Retinal pigment epithelial cell (primary cell): ENCODE measurements at regions not wholly inside any gene's neighbourhood (a gene's known extent, or its start where the extent isn't known, plus 50 kb on each side); places are given as distances from the start of the nearest gene placed in this dataset.
"Not testable (repeated sequence)": the region's sequence is repeated elsewhere in the genome, so short reads cannot be mapped to it uniquely, and the experiment has no call there.

Source experiments
- DNase-seq: peaks from one replicate; pipeline ENCODE4 v3.0.0-alpha.2; 2010; ENCODE audit warnings: low read depth
- H3K4me3 ChIP-seq: 2 replicates; pipeline ENCODE4 v1.5.1; 2011; ENCODE audit warnings: mild to moderate bottlenecking, low read length, control low read depth, moderate library complexity
- TF ChIP-seq, protein P1 (sequence below): conservative IDR thresholded peaks from 2 replicates; pipeline ENCODE4 v1.5.1; 2011; ENCODE audit warnings: low read depth, low read length, control low read depth, inconsistent platforms

DNA sequence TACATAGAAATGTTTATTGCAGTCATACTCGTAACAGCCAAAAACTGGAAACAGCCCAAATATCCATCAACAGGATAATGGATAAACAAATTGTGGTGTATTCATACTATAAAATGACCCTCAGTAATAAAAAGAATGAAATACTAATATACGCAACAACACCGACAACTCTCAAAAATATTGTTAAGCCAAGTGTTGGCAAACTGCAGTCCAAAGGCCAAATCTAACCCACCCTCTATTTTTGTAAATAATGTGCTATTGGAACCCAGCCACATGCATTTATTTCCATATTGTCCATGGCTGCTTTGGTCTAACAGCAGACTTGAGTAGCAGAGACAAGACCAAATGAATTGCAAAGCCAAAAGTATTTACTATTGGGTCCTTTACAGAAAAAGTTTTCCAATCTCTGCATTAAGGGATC is 151.0 kb downstream of the MREG start:
- no peak overlapping the region for H3K4me3 ChIP-seq
- TF ChIP-seq, protein P1, sequence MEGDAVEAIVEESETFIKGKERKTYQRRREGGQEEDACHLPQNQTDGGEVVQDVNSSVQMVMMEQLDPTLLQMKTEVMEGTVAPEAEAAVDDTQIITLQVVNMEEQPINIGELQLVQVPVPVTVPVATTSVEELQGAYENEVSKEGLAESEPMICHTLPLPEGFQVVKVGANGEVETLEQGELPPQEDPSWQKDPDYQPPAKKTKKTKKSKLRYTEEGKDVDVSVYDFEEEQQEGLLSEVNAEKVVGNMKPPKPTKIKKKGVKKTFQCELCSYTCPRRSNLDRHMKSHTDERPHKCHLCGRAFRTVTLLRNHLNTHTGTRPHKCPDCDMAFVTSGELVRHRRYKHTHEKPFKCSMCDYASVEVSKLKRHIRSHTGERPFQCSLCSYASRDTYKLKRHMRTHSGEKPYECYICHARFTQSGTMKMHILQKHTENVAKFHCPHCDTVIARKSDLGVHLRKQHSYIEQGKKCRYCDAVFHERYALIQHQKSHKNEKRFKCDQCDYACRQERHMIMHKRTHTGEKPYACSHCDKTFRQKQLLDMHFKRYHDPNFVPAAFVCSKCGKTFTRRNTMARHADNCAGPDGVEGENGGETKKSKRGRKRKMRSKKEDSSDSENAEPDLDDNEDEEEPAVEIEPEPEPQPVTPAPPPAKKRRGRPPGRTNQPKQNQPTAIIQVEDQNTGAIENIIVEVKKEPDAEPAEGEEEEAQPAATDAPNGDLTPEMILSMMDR: no peak
- no peak for DNase-seq

DNA sequence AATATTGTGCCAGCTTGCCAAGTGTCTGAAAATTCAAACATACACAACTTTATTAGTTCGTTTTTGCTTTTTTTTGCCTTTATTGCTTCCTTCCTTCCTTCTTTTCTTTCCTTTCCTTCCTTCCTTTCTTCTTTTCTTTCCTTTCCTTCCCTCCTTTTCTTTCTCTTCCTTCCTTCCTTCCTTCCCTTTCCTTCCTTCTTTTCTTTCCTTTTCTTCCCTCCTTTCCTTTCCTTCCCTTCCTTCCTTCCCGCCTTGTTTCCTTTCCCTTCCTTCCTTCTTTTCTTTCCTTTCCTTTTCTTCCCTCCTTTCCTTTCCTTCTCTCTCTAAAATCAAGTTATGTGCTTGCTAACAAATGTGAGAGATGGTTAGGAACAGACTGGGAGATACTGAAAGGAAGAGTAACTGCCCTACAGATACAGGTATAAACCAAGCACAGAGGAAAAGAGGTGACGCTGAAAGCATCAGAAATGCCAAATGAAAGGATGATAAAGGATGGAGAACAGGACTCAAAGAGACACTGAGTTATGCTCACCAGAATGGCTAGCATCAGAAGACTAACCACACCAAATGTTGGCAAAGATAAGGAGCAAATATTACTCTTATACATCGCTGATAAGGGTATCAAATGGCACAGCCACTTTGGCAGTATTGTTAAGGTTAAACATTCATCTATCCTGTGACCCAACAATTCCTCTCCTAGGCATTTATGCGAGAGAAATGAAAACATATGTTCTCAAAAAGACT is 151.6 kb downstream of the MREG start:
- DNase-seq: no peak
- TF ChIP-seq, protein P1: no peak
- no peak overlapping the region for H3K4me3 ChIP-seq

DNA sequence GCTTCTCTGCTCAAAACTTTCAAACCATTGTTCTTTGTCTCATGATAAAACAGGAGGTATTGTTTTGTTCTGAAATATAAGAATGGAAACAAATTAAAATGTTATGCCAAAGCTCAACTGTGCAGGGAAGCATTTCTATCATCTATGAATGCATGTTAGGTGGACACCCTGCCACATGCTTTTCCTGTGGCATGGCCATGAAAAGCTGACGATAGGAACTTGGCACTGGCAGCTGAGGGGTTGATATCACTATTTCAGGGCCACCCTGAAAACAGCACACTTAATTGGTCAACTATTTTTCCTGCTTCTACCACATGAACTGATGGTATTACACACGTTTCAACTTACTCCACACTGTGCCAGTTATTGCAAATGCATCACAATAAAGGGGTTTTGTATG is 157.3 kb downstream of the MREG start:
- no peak for DNase-seq
- no peak overlapping the region for H3K4me3 ChIP-seq
- TF ChIP-seq, protein P1: no peak

DNA sequence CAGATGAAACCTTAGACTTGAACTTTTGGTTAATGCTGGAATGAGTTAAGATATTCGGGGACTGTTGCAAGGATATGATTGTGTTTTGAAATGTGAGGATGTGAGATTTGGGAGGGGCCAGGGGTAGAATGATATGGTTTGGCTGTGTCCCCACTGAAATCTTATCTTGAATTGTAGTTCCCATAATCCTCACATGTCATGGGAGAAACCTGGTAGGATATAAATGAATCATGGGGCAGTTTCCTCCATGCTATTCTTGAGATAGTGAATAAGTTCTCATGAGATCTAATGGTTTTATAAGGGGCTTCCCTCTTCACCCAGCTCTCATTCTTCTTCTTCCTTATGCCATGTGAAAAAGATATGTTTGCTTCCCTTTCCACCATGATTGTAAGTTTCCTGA is 158.0 kb downstream of the MREG start:
- not testable (repeated sequence) for H3K4me3 ChIP-seq

DNA sequence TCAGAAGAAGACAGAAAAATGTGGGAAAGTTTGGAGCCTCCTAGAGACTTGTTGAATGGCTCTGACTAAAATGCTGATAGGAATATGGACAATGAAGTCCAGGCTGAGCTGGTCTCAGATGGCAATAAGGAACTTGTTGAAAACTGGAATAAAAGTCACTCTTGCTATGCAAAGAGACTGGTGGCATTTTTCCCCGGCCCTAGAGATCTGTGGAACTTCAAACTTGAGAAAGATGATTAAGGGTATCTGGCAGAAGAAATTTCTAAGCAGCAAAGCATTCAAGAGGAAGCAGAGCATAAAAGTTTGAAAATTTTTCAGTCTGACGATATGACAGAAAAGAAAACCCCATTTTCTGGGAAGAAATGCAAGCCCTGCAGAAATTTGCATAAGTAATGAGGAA is 159.3 kb downstream of the MREG start:
- TF ChIP-seq, protein P1: no peak
- no peak for DNase-seq
- H3K4me3 ChIP-seq: no peak overlapping the region

More for the DNA sequence above, 158.0 kb downstream of the MREG start:
- not testable (repeated sequence) for DNase-seq

DNA sequence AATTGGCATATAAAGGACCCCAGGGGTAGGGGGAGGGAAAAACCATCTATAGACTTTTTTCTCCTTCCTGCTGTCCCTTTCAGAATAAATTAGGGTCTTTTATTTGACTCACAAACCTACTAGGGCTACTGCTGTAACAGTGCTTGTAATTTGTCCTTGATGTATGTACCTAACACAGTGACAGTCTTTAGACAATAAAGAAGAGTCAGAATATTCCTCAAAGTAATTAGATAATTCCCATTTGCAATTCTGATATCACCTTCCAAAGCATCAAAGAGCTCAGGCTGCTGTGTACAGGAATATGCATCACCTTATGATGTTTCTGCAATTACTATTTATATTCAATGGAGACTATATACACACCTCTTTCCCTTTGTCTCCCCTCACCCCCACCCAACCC is 161.7 kb downstream of the MREG start:
- no peak for DNase-seq
- no peak overlapping the region for H3K4me3 ChIP-seq
- TF ChIP-seq, protein P1: no peak

DNA sequence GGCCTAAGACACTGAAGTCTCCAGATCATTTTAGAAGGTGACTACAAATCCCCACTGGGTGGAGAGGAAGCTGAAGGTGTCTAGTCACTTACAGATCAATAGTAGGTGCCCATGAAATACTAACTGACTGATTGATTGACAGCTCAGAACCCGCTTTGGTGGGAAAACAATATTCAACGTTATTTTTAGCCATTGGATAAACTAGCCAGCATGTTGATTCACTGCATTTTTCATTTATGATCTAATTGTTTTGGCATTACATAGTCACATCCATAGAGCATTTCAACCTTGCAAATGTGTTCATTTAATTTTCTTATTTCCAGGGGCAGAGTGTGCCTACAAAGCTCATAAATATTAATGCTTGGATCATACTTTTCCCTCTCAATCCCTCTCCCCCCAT is 162.3 kb downstream of the MREG start:
- no peak overlapping the region for H3K4me3 ChIP-seq
- TF ChIP-seq, protein P1: no peak
- DNase-seq: no peak
